ENCODE measurements at regions not wholly inside any gene's neighbourhood (a gene's known extent, or its start where the extent isn't known, plus 50 kb on each side); places are given as distances from the start of the nearest gene placed in this dataset.

DNA sequence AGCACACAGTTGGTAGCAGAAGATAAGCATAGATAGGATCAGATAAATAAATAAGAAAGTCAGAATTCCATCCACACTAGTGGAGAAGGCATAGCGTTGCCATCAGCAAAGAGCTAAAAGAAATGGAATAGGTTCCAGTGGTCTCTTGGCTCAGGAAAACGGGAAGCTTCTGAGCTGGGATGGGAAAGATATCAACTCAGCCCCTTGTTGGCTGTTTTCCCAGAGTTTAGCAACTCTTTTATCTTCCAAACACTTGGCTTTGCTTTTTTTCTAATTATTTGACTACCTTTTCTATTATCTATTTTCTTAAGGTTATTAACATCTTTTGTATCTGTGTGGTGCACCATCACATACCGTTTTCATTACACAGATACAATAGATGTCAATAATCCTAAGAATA lies 445.7 kb upstream of the TRPC7 start:
- peak; percentile 54 for DNase-seq (ENCODE audit: low read depth)

DNA sequence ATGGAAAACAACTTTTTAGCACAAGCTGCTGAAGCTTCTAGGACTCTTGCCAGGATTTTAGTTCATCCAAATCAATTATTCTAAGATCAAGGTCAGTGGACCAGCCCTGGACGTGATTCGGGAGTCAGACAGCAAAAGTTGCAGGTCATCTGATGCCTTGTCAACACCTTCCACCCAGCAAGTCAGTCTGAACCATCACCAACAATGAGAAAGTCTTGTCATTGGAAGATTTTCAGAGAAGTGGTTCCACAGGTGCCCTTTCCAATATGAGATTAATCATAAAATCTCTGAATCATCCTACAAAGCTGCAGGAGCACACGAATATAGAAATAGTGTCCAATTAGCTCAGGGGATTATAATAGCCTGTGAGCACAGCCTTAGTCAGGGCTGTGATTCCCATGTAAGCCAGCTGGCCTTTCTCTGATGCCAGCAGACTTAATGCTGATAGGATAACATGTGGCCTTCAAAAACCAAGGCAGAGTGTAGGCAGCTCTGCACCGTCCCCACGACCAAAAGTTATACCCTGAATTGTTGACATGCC lies 445.0 kb upstream of the TRPC7 start:
- DNase-seq (ENCODE audit: low read depth): peak; percentile 90

DNA sequence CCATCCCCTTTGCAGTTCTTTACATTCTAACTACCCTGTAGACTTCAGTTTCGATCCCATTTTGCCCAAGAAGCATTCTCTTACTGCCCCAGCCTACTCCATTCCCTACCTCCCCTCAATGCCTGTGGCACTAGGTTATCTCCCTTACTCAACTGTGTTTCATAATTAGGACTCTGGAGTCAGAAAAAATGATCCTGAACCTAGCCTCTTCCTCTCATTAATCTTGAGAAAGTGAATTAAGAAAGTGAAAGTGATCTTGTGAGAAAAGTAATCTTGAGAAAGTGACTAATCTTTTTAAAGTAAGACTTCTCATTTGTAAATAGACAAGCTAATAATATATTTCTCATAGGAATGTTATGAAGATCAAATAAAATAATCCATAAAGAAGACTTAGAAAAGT lies 444.0 kb upstream of the TRPC7 start:
- DNase-seq (ENCODE audit: low read depth): peak; percentile 37

DNA sequence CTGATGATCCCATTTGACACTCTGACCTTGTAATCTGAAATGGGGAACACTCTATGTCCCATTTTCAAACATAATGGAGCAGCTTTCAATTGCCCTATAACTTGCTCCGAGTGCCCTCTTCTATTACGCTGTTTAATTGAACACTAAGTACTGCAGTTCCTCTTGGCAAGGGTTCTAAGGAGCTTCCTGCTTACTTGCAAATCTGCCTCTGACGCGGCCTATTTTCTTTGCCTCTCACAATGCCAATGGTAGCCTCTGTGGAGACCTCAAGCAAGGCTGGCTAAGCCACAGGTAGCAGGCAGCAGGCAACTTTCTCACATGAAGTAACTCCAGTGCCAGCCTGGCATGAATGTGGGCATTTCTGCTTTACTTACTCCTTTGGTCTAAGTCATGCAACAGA lies 443.4 kb upstream of the TRPC7 start:
- no peak for DNase-seq (ENCODE audit: low read depth)

DNA sequence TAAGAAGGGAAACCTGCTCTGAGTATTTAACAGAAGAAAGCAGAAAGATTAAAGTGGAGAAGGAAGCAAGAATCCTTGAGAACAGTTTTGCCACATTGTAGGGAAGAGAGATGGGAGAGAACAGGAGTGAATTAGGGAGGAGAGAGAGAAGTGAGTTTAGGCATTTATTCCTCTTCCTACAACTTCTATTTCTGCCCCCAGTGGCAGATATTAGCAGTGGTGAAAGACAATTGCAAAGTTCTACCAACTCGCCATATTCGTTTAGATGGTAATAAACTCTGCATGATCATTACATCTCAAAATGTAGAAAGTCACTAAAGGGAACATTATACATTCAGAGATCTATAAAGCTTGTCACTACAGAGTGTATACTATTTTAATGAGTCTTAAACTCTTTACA lies 440.1 kb upstream of the TRPC7 start:
- DNase-seq (ENCODE audit: low read depth): no peak

DNA sequence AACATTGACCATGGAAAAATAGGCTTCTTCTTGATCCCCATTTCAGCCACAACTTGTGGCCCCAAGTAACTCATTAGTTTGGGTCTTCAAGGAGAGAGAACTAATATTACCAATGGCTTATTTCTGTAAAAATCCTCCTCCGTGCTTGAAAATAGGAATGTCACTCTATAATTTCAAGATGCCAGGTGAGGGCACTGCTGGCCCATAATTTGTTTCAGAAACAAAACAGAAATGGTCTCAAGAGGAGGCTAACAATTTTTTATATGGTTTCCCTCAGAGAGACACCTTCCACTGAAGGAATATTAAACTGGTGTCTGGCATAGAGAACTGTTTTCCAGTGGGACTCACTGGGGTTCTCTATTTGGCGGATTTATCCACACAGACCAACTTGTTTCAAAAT lies 437.0 kb upstream of the TRPC7 start:
- DNase-seq (ENCODE audit: low read depth): peak; percentile 54

DNA sequence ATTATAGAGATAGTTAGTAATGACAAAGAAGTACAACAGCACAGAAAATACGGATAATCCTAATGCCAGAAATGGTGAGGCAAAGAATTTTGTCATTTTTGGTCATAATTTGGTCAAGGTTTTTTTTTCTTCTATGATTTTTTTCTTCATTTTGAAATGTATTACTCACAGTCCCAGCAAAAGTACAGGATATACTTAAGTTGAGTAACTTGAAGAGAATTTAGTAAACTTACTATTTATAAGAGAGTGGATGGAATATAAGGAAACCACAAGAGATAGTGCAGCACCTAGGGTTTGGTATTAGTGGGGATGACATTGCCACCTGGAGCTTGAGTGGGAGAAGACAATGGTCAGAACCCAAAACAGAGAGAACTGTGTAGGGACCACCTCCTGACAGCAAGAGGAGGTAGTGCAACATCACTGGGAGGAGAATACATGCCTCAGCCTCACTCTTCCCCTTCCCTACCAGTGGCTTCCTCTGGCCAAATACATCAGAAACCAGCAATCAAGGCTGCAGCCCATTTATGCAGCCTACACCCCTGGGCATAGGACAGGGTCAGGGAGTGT lies 434.5 kb upstream of the TRPC7 start:
- peak; percentile 39 for DNase-seq (ENCODE audit: low read depth)

DNA sequence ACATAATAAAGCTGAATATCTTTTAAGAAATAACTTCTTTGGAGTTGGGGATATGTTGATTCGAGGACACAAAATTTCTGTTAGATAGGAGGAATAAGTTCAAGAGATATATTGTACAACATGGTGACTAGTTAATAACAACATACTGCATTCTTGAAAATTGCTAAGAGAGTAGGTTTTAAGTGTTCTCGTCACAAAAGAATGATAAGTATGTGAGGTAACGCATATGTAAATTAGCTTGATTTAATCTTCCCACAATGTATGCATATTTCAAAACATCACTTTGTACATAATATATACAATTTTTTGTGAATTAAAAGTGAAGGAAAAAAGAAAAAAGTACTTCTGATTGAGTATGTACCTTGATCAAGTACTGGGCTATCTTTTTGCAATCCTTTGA lies 428.0 kb upstream of the TRPC7 start:
- DNase-seq (ENCODE audit: low read depth): peak; percentile 34

DNA sequence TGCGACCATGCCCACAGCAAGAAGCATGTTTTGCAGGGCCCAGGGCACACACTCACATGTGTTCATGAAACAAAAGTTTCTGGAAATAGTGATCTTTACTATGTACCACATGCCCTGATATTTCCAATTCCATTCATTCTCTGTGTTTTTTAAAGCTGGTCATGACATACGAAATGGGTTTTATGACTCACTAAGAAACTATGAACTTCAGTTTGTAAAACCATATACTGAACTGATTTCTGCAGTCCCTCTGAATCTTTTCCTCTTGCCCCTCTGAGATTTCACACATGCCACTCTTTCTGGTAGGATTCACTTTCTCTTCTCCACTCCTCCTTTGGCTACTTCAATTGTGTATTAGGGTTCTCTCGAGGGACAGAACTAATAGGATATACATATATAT lies 416.1 kb upstream of the TRPC7 start:
- DNase-seq (ENCODE audit: low read depth): peak; percentile 87

DNA sequence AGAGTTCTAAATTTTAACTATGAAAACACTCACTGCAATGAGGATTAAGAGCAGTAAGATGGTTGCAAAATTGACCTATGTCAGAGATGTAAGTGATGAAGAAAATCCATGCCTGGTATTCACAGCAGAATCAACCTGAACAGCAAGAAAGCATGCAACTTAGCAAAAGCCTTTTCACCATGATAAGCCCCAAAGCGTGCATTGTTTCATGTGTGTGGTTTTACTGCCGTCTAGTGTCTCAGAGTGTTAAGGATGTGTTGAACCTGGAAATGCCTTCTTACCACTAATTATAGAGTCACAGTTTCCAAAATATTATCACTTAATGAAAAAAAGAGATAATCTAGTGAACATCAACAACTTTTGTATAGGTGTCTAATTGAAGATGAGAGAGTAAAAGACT lies 415.2 kb upstream of the TRPC7 start:
- no peak for DNase-seq (ENCODE audit: low read depth)

DNA sequence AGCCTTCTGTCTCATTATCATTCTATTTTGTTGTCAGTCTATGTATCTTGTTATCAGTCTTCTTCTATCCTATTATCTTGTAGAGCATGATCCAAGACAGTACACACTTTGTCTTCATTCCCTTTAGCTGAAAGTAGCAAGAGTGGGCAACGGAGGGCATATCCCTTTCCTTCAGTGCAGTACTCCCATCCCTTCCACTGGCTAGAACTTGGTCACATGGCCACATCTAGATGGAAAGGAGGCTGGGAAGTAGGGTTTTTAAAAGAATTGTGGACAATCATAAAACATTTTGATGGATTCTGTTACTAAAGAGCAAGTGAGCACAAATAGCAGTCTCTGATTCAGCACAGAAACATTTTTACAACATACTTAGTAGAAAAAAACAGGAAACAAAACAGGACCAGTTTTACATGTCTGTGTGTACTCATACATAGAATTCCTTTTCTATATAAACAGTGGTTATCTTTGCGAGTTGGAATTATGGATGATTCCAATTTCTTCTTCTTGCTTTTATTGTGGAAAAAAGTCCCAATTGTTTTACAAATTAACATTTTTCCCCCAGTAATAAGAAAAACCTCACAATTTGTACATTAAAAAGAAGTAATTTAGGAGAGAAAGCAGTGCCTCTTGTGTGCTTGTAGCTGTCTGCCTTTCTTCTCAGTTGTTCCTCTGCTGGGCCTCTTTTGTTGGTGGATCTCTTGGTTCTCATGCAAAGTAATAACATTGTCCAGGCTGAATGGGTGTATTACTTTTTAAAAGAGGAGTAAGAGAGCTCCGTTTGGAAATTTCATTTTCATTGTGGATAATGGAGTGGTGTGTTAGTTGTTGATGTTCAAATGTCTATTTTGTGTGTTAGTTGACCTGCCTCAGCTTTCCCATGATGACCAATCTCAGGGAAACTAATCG lies 410.9 kb upstream of the TRPC7 start:
- DNase-seq (ENCODE audit: low read depth): peak; percentile 89

DNA sequence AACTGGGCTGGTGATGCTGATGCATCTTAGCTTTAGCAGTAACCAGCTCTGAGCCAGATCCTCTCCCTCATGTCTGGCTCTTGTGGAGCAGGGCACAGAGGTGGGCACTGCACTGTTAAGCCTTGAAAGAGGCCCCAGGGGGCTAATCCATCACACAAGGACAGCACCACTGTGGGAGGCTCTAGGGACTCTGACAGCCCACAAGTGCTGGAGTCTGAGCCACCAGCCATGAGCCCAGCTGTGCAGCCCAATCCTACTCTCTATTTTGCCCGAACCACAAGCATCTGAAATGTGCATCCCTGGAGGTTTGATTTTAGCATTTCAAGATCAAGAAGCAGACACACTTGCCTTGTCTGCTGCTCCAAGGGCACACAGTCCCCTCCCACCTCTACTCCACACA lies 407.1 kb upstream of the TRPC7 start:
- no peak for DNase-seq (ENCODE audit: low read depth)

DNA sequence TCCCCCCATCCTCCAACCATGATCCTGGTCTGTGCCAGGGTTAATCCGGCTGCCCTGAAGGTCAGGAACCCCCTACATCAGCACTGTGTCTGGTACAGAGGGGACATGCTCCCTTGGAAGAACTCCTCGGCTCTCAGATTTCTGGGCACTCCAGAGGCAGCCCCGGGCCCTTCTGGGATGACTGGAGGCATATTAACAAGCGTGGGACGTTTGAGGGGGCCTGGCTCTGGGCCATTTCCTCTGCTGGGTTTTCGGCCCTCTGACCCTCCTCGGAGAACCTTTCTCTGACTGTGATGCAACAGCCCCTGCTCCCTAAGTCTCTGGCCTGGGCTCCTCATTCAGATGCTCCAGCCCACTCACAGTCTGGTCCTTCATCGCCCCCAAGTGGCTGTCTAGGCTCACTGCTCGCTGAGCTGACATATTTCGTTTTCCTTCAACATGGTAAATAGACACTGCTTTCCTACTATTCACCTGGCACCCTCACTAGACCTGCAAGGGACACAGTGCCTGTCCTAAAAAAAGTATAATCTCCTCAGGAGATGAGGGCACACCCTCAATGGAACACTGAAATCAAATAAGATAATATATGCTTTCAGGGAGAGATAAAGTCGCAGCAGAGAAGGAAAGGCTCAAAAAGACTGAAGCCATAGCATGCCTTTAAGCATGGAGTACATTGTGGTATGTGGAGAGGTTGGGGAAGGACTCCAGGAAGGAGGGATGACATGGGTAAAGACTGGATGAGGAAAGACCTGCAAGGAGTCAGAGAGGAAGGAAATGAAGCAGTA lies 404.7 kb upstream of the TRPC7 start:
- DNase-seq (ENCODE audit: low read depth): peak; percentile 79

DNA sequence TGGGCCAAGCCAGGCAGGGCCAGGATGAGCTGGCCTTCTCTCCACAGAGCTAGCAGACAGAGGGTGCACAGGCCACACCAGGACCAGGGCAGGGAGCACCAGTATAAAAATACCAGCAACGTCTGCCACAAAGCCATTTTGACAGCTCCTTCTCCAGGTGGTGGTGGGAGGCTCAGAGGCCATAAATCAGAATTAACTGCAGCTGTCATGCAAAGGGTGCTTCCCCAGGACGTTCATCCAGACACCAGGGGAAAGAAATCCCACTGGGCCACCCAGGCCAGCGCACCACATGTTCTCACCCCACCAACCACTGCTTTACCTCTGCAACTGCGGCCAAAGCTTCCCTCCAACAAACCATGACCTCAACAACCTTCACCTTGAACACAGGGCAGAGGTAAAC lies 403.7 kb upstream of the TRPC7 start:
- DNase-seq (ENCODE audit: low read depth): no peak

DNA sequence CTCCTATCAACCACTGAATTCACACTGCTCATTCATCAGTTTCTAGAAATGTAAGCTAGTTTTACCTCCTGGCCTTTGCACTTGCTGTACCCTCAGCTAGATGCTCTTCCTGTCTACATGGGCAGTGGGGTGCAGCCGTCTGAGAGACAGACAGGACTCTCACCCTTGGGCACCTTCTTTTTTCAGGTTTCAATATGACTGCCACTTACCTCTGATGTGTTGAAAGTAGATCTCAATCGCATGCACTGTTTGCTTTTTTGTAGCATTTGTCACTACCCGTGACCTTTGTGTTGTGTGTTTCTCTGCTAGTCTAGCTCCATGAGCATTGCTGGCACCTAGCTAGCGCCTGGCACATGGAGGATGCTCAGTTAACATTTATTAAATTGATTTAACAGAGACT lies 403.1 kb upstream of the TRPC7 start:
- DNase-seq (ENCODE audit: low read depth): no peak

DNA sequence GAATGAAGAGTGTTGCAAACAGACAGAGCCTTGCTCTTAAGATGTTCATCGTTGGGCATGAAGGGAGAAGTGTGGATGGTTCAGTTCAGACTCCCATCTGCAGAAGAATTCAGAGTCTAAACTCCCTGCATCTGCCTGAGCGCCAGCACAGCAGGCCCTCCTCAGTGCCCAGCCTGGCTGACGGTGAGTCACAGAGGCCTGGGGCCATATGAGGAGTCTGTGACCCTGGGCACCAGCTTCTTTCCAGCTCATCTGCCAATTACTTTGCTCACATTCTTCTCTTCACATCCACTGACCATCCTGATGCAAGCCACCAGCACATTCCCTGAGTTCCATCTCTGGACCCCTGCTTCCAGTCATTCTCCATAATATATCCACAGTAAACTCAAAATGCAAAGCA lies 401.1 kb upstream of the TRPC7 start:
- peak; percentile 91 for DNase-seq (ENCODE audit: low read depth)

DNA sequence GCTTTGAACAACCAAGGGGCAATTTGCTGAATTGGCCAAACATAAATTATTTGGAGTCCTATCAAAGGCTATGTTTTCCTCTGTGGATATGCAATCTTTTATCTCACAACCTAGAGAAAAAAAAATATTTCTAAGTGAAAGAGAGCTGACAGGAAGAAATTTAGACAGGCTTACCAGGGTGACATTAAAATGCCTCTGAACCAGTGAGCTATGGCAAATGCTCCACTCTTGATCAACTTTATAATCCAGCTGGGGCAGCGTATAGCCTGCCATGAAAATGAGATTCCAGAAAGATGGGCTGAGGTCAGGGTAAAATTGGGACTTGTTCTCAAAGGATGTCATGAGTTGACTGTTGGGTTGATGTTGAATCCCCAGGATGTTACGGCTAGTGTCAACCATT lies 399.3 kb upstream of the TRPC7 start:
- no peak for DNase-seq (ENCODE audit: low read depth)

DNA sequence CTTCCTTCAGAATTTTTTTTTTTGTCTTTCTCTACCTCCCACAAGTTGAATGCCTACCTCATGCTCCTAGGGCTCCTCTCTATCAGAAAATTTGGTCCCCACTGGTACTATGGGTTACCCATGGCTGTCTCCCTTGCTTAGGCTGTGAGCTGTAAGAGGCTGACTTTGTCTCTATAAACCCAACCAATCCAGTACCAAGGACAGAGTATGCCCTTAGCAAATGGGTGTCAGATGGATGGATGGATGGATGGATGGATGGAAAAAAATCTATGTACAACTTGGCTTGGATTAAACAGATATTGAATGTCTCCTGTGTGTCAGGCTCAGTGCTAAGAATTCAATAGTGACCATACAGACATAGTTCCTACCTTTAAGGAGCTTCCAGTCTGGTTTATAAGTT lies 398.2 kb upstream of the TRPC7 start:
- DNase-seq (ENCODE audit: low read depth): no peak

DNA sequence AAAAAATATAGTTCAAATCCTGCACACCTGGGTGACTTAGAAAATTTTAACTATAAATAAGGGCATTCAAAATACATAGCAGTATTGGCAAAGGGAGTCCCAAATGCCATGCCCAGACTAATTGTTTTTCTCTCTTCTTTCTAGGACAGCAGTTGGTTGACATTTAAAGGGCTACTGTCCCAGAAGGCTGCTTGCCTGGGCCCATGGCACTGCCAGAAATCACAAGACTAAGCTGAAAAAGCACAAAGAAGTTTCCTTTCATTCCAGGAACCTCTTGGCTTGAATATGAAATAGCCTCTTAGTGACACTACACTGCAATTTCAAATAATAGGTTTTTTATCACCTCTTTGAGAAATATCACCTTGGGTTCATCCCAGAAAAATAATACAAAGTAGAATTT lies 388.9 kb upstream of the TRPC7 start:
- no peak for DNase-seq (ENCODE audit: low read depth)

DNA sequence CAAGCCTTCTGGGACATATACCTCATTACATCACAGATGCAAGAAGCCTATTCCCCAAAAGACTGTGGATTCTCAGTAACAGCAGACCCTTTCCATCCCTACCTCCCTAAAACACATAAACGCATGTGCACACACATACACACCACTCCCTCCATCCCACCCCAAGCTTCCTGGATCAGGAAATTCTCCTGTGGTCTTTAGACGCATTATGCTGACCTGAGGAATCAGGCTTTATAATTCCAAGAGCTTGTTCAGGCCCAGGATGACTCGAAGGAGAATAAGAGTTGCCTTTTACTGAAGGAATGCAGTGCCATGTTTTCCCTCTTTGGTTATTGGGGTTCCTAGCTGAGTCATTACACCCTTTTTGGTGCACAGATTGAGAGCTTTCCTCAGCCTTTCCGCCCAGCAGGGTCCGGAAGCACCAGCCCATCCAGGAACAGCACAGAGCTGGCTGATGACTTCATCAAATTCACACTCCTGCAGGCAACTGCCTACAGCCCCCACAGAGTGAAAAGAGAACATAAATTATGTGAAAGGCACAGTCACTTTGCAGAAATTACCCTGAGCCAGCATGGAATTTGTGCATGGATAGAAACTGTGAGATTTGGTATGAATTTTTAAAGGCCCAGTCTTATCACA lies 385.0 kb upstream of the TRPC7 start:
- peak; percentile 51 for DNase-seq (ENCODE audit: low read depth)

DNA sequence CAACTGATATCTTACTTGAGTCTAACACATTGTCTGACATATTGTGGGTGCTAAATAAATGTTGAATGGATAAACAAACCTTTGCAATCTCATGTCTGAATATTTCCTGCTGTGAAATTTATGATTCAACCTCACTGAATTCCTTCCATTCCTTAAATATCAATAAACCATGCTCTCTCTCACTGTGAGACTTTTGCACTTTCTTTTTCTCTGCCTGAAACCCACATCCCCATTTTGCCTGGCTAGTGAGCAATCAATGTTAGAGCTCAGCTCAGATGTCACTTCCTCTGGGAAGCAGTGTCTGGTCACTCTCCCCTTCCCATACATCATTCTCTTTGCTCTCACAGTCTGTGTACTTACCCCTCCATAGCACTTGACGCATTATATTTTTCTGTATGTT lies 383.7 kb upstream of the TRPC7 start:
- peak; percentile 56 for DNase-seq (ENCODE audit: low read depth)

DNA sequence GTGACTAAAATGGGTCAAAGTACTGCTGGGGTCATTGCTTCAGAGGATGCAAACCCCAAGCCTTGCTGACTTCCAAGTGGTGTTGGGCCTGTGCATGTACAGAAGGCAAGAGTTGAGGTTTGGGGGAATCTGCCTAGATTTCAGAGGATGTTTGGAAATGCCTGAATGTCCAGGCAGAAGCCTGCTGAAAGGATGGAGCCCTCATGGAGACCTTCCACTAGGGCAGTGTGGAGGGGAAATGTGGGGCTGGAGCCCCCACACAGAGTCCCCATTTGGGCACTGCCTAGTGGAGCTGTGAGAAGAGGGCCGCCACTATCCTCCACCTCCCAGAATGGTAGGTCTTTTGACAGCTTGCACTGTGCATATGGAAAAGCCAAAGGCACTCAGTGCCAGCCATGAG lies 377.7 kb upstream of the TRPC7 start:
- no peak for DNase-seq (ENCODE audit: low read depth)
